ENCODE measurements at regions not wholly inside any gene's neighbourhood (a gene's known extent, or its start where the extent isn't known, plus 50 kb on each side); places are given as distances from the start of the nearest gene placed in this dataset.

GRCh38 chr4:15376594-15376993 lies 51.2 kb upstream of the C1QTNF7 start:
- DNase-seq, result no peak

Measured in CD4-positive, alpha-beta T cell treated with Interleukin-4 for 4 hours (primary cell).